ENCODE measurements at regions not wholly inside any gene's neighbourhood (a gene's known extent, or its start where the extent isn't known, plus 50 kb on each side); places are given as distances from the start of the nearest gene placed in this dataset.

DNA sequence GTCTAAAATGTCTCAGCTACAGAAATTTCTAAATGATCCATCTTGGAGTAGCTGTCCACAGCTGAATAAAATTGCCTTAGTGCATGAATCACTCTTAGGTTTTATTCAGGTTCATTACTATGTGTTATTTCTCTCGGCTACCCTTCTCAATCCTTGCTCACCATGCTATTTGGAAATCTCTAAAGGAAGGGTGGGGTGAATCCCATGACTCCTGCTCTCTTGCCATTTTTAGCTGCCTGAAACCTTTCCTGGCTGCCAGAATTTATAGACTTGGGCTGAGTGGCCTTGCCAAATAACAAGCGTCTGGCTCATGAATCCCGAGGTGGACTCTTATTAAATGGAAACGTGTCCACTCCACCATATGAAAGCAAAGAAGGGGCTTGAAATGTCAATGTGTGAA is 936.1 kb upstream of the SOX9 start:
- TF ChIP-seq, protein P1, sequence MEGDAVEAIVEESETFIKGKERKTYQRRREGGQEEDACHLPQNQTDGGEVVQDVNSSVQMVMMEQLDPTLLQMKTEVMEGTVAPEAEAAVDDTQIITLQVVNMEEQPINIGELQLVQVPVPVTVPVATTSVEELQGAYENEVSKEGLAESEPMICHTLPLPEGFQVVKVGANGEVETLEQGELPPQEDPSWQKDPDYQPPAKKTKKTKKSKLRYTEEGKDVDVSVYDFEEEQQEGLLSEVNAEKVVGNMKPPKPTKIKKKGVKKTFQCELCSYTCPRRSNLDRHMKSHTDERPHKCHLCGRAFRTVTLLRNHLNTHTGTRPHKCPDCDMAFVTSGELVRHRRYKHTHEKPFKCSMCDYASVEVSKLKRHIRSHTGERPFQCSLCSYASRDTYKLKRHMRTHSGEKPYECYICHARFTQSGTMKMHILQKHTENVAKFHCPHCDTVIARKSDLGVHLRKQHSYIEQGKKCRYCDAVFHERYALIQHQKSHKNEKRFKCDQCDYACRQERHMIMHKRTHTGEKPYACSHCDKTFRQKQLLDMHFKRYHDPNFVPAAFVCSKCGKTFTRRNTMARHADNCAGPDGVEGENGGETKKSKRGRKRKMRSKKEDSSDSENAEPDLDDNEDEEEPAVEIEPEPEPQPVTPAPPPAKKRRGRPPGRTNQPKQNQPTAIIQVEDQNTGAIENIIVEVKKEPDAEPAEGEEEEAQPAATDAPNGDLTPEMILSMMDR (conservative IDR thresholded peaks at IDR 0.05; ENCODE audit: low read length) = no peak
- no peak for TF ChIP-seq EZH2phosphoT487 (IDR thresholded peaks at IDR 0.05; ENCODE audit: borderline replicate concordance)

Data from Loucy (cell line).